ENCODE measurements at regions not wholly inside any gene's neighbourhood (a gene's known extent, or its start where the extent isn't known, plus 50 kb on each side); places are given as distances from the start of the nearest gene placed in this dataset.

- TF ChIP-seq CHD7 (IDR thresholded peaks at IDR 0.05; ENCODE audit: insufficient replicate concordance, low read length), result no peak
- TF ChIP-seq BACH1 (IDR thresholded peaks at IDR 0.05; ENCODE audit: low read length), result no peak
- no peak for TF ChIP-seq POU5F1 (IDR thresholded peaks at IDR 0.05; ENCODE audit: low read depth, low read length)
- no peak for TF ChIP-seq EZH2 (IDR thresholded peaks at IDR 0.05; ENCODE audit: low read depth, low read length, severe bottlenecking)
- TF ChIP-seq CREB1 (IDR thresholded peaks at IDR 0.05), result no peak
- no peak for TF ChIP-seq POLR2AphosphoS5 (IDR thresholded peaks at IDR 0.05; ENCODE audit: low read depth, low read length)
- no peak for TF ChIP-seq SUZ12 (IDR thresholded peaks at IDR 0.05; ENCODE audit: low read length)
- TF ChIP-seq ZNF274 (IDR thresholded peaks at IDR 0.05; ENCODE audit: borderline replicate concordance, extremely low read depth, low read length), result no peak
- no peak for TF ChIP-seq TAF7 (optimal IDR thresholded peaks at IDR 0.05; ENCODE audit: borderline replicate concordance, low read depth, low read length)
- TF ChIP-seq SP2 (IDR thresholded peaks at IDR 0.05; ENCODE audit: low read length), result no peak
- TF ChIP-seq CBX5 (IDR thresholded peaks at IDR 0.05; ENCODE audit: low read depth, low read length), result no peak
- TF ChIP-seq MAX (IDR thresholded peaks at IDR 0.05), result no peak
These were observed 378.5 kb upstream of the CT83 start (continued) for GRCh38 chrX:116841290-116841689.

Data from H1 (cell line).